ENCODE measurements at regions not wholly inside any gene's neighbourhood (a gene's known extent, or its start where the extent isn't known, plus 50 kb on each side); places are given as distances from the start of the nearest gene placed in this dataset.

GRCh38 chr3:59531066-59531745 lies 481.4 kb upstream of the CFAP20DC start:
- TF ChIP-seq POLR2AphosphoS5 (IDR thresholded peaks at IDR 0.05) = no peak
- no peak for TF ChIP-seq POLR2A (IDR thresholded peaks at IDR 0.05; ENCODE audit: low read depth)
- TF ChIP-seq, protein P1, sequence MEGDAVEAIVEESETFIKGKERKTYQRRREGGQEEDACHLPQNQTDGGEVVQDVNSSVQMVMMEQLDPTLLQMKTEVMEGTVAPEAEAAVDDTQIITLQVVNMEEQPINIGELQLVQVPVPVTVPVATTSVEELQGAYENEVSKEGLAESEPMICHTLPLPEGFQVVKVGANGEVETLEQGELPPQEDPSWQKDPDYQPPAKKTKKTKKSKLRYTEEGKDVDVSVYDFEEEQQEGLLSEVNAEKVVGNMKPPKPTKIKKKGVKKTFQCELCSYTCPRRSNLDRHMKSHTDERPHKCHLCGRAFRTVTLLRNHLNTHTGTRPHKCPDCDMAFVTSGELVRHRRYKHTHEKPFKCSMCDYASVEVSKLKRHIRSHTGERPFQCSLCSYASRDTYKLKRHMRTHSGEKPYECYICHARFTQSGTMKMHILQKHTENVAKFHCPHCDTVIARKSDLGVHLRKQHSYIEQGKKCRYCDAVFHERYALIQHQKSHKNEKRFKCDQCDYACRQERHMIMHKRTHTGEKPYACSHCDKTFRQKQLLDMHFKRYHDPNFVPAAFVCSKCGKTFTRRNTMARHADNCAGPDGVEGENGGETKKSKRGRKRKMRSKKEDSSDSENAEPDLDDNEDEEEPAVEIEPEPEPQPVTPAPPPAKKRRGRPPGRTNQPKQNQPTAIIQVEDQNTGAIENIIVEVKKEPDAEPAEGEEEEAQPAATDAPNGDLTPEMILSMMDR (IDR thresholded peaks at IDR 0.05) = no peak
- TF ChIP-seq EP300 (IDR thresholded peaks at IDR 0.05) = no peak
